ENCODE measurements at regions not wholly inside any gene's neighbourhood (a gene's known extent, or its start where the extent isn't known, plus 50 kb on each side); places are given as distances from the start of the nearest gene placed in this dataset.
A peak's percentile ranks its signal among the peaks of the same experiment; 100 is the strongest.
"Not testable (repeated sequence)": the region's sequence is repeated elsewhere in the genome, so short reads cannot be mapped to it uniquely, and the experiment has no call there.

DNA sequence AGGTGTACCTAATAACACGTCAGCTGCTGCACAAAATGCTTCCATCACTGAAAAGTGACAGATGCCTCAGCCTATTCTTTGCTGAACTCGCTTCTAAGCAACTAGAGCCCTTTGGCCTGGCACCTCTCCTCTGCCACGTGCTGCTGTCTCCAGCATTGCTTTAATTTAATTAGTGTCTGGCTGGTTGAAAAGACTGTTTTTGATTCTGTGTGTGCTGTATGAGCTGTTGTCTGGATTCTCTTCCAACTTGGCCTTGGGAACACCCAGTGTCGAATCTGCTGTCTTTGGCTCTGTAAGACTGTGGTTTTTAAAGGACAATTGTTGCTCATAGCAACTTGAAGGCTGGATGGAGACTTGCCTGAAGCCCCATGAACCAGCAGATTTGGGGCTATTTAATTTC is 109.5 kb downstream of the PSMG1 start:
- Histone ChIP-seq H3K36me3 (no peaks in the 10 kb centered on the region), H3K27ac (peak overlapping the region; percentile 47 to 63), H3K4me3 (no peak overlapping the region), H3K4me1 (peaks cover 0 to 20% of the 10 kb centered on the region in 2 donors), H3K9me3 (no peaks in the 10 kb centered on the region), H3K27me3 (no peaks in the 10 kb centered on the region)
- peak in 1 of 2 donors; percentile 71 for DNase-seq (ENCODE audit: low spot score in 2 of 2)
- intact Hi-C loops (cut with DNase I), result loop anchor here (5.0 kb wide), 1 partner anchor 81 kb away; no protein-coding TSS in a partner anchor
- no peak for TF ChIP-seq CTCF (IDR thresholded peaks at IDR 0.05)

- no peaks in the 10 kb centered on the region for H3K27me3 ChIP-seq
- no peak for TF ChIP-seq CTCF (IDR thresholded peaks at IDR 0.05)
- intact Hi-C loops (cut with DNase I), result loop anchor here (5.0 kb wide), 1 partner anchor 81 kb away; no protein-coding TSS in a partner anchor
- DNase-seq (ENCODE audit: low spot score in 2 of 2), result peak in 1 of 2 donors; percentile 69
- H3K27ac ChIP-seq, result peak overlapping the region; percentile 47 to 63
- peaks cover 0 to 20% of the 10 kb centered on the region in 2 donors for H3K4me1 ChIP-seq
- H3K4me3 ChIP-seq, result no peak overlapping the region
- H3K9me3 ChIP-seq, result no peaks in the 10 kb centered on the region
- H3K36me3 ChIP-seq, result no peaks in the 10 kb centered on the region
Measured at GRCh38 chr21:39073063-39073462, 110.2 kb downstream of the PSMG1 start.

GRCh38 chr21:39072468-39072867 is 110.8 kb downstream of the PSMG1 start:
- intact Hi-C loops (cut with DNase I), result loop anchor here (5.0 kb wide), 1 partner anchor 80 kb away; no protein-coding TSS in a partner anchor
- Histone ChIP-seq H3K27me3 (no peaks in the 10 kb centered on the region), H3K4me3 (no peak overlapping the region), H3K36me3 (no peaks in the 10 kb centered on the region), H3K9me3 (no peaks in the 10 kb centered on the region), H3K4me1 (peaks cover 0 to 24% of the 10 kb centered on the region in 2 donors), H3K27ac (peak overlapping the region; percentile 47 to 63)
- no peak for TF ChIP-seq CTCF (IDR thresholded peaks at IDR 0.05)
- DNase-seq (ENCODE audit: low spot score in 2 of 2), result peak in 1 of 2 donors; percentile 38

DNA sequence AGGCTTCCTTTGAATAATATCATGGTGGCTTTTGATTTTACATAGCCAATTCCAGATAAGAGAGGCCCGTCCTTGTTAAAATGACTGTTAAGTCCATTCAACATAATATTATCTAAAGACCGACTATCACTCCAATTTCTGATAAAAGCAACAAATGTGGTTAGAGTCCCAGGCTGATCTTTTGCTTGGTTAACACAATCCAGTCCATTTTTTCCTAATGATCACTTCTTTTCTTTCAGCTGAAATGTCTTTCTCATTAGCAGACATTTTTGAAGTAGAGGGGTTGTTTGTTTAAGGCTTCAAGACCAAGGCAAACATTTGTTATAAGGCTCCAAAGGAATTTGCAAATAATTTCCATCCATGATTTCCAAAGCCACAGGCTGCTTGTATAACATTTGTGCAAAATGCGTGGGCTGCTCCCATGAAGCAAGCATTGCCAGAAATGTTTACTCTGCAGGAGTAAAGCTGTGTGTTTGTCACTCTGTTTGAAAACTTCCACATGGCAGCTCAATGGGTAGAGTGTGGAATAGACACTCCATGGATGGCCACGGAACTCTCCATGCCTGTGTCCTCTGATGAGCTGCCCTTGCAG is 111.5 kb downstream of the PSMG1 start:
- H3K27ac ChIP-seq, result peak overlapping the region; percentile 47 to 63
- no peaks in the 10 kb centered on the region for H3K27me3 ChIP-seq
- TF ChIP-seq CTCF (IDR thresholded peaks at IDR 0.05), result no peak
- intact Hi-C loops (cut with DNase I), result loop anchor here (5.0 kb wide), 1 partner anchor 79 kb away; no protein-coding TSS in a partner anchor
- H3K9me3 ChIP-seq, result no peaks in the 10 kb centered on the region
- no peak overlapping the region for H3K4me3 ChIP-seq
- peak in 1 of 2 donors; percentile 61 for DNase-seq (ENCODE audit: low spot score in 2 of 2)
- peaks cover 0 to 32% of the 10 kb centered on the region in 2 donors for H3K4me1 ChIP-seq
- no peaks in the 10 kb centered on the region for H3K36me3 ChIP-seq

DNA sequence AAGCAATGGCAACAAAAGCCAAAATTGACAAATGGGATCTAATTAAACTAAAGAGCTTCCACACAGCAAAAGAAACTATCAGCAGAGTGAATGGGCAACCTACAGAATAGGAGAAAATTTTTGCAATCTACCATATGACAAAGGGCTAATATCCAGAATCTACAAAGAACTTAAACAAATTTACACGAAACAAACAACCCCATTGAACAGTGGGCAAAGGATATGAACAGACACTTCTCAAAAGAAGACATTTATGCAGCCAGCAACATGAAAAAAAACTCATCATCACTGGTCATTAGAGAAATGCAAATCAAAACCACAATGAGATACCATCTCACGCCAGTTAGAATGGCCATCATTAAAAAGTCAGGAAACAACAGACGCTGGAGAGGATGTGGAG is 113.4 kb downstream of the PSMG1 start:
- H3K4me3 ChIP-seq; DNase-seq (ENCODE audit: low spot score in 2 of 2); H3K9me3 ChIP-seq; H3K27me3 ChIP-seq; H3K27ac ChIP-seq; H3K36me3 ChIP-seq: not testable (repeated sequence)
- intact Hi-C loops (cut with DNase I), result loop anchor here (5.0 kb wide), 1 partner anchor 78 kb away; no protein-coding TSS in a partner anchor
- H3K4me1 ChIP-seq, result peaks cover 4 to 43% of the 10 kb centered on the region in 2 donors
